ENCODE measurements at regions not wholly inside any gene's neighbourhood (a gene's known extent, or its start where the extent isn't known, plus 50 kb on each side); places are given as distances from the start of the nearest gene placed in this dataset.

GRCh38 chr17:74053712-74054078 is 149.8 kb upstream of the RPL38 start:
- intact Hi-C loops (cut with DNase I): no loop called here
- H3K4me3 ChIP-seq: no peak overlapping the region
- no peaks in the 10 kb centered on the region for H3K4me1 ChIP-seq
- H3K27me3 ChIP-seq: peaks cover 0 to 86% (median 82%) of the 10 kb centered on the region in 7 donors
- 59 to 64% methylated on average over 8 of the region's 8 CpGs for WGBS, 2 donors
- TF ChIP-seq CTCF (IDR thresholded peaks at IDR 0.05): no peak
- H3K9me3 ChIP-seq: peaks cover 0 to 5% (median 0%) of the 10 kb centered on the region in 11 donors
- no peak for DNase-seq
- ATAC-seq: no peak
- H3K36me3 ChIP-seq: no peaks in the 10 kb centered on the region
- no peak overlapping the region for H3K27ac ChIP-seq

GRCh38 chr17:74054249-74054648 is 149.2 kb upstream of the RPL38 start:
- Histone ChIP-seq H3K4me3 (no peak overlapping the region), H3K36me3 (no peaks in the 10 kb centered on the region), H3K4me1 (no peaks in the 10 kb centered on the region), H3K27me3 (peaks cover 0 to 85% (median 77%) of the 10 kb centered on the region in 7 donors), H3K27ac (no peak overlapping the region), H3K9me3 (peaks cover 0 to 5% (median 0%) of the 10 kb centered on the region in 11 donors)
- intact Hi-C loops (cut with DNase I): no loop called here
- TF ChIP-seq CTCF (IDR thresholded peaks at IDR 0.05): no peak
- DNase-seq (no peak), ATAC-seq (no peak)
- 72 to 80% methylated on average over 4 of the region's 4 CpGs for WGBS, 2 donors

- Histone ChIP-seq H3K27ac (no peak overlapping the region), H3K4me3 (no peak overlapping the region), H3K36me3 (no peaks in the 10 kb centered on the region), H3K27me3 (peaks cover 0 to 81% (median 68%) of the 10 kb centered on the region in 7 donors), H3K9me3 (peaks cover 0 to 5% (median 0%) of the 10 kb centered on the region in 11 donors), H3K4me1 (no peaks in the 10 kb centered on the region)
- 65% methylated on average over 11 of the region's 11 CpGs for WGBS, 2 donors
- no peak for ATAC-seq
- no peak for TF ChIP-seq CTCF (IDR thresholded peaks at IDR 0.05)
- no peak for DNase-seq
- intact Hi-C loops (cut with DNase I): no loop called here
Observed at GRCh38 chr17:74055508-74056160, 147.8 kb upstream of the RPL38 start.

GRCh38 chr17:74059479-74060240 is 143.8 kb upstream of the RPL38 start:
- intact Hi-C loops (cut with DNase I): no loop called here
- peaks cover 0 to 69% (median 53%) of the 10 kb centered on the region in 7 donors for H3K27me3 ChIP-seq
- DNase-seq (no peak), ATAC-seq (no peak)
- no peak for TF ChIP-seq CTCF (IDR thresholded peaks at IDR 0.05)
- H3K4me1 ChIP-seq: no peaks in the 10 kb centered on the region
- H3K27ac ChIP-seq: no peak overlapping the region
- H3K9me3 ChIP-seq: peaks cover 0 to 5% (median 0%) of the 10 kb centered on the region in 11 donors
- no peak overlapping the region for H3K4me3 ChIP-seq
- WGBS, 2 donors: 51 to 56% methylated on average over 4 of the region's 4 CpGs
- no peaks in the 10 kb centered on the region for H3K36me3 ChIP-seq
